Stimulated activated CD4-positive, alpha-beta T cell treated with anti-CD3 and anti-CD28 coated beads, TNF-alpha, amount 100 ng/mL, for 4 hours (primary cell): ENCODE measurements at regions not wholly inside any gene's neighbourhood (a gene's known extent, or its start where the extent isn't known, plus 50 kb on each side); places are given as distances from the start of the nearest gene placed in this dataset.

Experiments used
- DNase-seq, 3 experiments: peaks; one replicate each; pipeline ENCODE4 v3.0.0-alpha.2; 2020; ENCODE audit warnings: low read depth in 3 of 3

GRCh38 chr10:94192974-94193373 is 169.8 kb downstream of the NOC3L start:
- DNase-seq, result no peak

DNA sequence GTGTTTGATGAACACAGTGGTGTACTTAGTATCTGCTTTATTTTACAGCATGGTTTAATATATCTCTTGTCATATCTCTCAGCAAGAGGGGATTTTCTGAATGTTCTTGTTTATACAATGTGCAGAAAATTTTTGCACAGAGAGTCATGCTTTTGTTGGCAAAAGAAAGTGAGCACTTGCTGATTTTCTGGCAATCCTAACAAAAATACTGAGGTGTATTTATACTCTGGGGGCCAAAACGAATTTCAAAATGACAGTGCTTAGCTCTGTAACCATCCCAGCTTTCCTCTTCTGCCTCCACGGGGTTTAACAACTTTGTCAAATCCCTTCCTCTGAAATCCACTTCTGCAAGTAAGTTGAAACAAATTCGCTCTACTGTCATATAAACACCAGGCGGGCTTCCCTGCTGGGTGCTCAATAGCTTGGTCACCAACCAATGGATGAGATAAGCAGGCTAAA is 169.2 kb downstream of the NOC3L start:
- no peak for DNase-seq

DNA sequence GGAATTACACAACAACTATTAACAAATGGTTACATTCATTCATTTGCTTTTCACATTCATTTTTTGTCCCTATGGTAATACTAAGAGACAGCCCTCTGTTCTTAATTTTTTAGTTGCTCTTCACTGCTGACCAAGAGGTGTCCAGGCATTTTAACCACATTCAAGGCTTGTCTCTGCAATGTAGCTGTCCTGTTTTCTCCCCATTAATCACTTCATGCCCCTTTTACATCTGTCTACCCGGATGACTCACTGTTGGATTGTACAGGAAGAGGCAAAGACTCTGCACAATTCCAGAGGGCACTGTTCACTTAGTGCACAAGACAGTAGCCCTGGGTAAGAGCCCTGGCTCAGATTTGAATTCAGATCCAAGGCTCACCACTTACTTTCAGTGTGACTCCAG is 168.5 kb downstream of the NOC3L start:
- DNase-seq, result no peak

GRCh38 chr10:94197241-94197640 is 165.5 kb downstream of the NOC3L start:
- no peak for DNase-seq

GRCh38 chr10:94198324-94198723 is 164.4 kb downstream of the NOC3L start:
- DNase-seq, result no peak

DNA sequence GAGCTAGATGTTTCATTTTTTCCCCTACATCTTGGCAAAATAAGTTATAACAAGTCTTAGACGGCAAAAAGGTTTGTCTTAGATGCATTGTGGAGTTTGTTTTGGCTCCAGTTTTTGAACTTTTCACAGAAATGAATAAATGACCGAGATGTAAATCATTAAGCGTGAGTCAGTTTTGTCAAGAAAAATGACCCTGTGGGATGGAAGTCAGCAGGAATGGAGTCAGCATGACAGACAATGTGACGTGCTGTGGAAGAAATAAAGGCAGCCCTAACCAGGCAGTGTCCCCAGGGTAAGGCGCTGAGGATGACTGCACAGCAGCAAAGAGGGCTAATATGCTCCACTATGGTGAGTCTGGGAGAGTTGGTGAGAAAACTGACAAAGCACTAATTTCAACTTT is 163.2 kb downstream of the NOC3L start:
- no peak for DNase-seq

- no peak for DNase-seq
Measured at GRCh38 chr10:94200146-94200837, 162.4 kb downstream of the NOC3L start.

DNA sequence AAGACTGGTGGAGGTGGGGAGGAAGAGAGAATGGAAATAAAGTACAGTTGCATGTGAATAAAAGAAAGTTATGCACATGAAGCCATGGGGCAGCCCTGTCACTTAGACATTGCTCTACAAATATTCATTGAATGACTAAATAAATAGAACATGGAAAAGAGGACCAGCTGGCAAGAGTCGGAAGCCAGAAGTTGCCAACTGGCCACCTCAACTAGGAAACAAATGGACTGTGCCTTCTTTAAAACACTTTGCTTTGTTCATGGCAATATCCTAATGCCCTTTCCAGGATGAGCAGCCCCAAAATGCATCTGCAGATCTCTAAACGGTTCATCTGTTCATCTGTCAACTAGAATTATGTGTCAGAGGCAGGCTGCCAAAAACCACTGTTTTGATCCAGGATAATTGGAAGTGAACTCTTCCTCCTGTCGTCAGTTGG is 157.3 kb downstream of the NOC3L start:
- DNase-seq, result no peak

DNA sequence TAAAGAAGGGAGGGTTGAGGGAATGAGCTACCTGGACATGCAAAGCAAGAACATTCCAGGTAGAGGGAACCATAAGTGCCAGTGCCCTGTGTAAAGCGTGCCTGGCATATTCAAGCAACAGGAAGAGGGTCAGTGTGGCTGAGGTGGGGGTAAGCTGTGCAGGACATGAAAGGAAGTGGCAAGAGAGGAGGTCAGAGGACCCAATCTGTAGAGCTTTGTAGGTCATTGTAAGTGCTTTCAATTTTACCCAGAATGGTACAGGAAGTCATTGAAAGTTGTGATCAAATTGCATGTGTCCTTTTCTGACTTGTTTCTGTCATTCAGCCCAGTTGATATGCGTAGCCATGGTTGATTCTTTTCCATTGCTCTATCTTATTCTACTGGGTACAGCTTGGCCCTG is 156.6 kb downstream of the NOC3L start:
- DNase-seq, result no peak

DNA sequence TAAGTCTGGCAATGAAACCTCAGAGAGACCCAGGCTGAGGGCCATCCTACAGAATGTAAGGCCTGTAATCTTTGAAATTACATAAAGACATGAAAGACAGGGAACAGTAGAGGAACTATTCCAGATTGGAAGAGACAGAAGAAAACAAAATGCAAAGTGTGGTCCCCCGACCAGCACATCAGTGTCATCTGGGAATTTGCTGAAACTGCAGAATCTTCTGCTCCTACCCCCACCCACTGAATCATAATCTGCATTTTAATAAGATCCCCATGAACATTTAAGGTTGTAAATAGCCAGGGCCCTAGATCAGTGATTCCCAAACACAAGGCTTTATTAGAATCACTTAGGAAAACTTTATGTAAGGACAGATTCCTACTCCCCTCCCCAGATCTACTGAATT is 154.4 kb downstream of the NOC3L start:
- no peak for DNase-seq

- DNase-seq, result no peak
Measured at GRCh38 chr10:94210440-94211168, 152.1 kb downstream of the NOC3L start.

DNA sequence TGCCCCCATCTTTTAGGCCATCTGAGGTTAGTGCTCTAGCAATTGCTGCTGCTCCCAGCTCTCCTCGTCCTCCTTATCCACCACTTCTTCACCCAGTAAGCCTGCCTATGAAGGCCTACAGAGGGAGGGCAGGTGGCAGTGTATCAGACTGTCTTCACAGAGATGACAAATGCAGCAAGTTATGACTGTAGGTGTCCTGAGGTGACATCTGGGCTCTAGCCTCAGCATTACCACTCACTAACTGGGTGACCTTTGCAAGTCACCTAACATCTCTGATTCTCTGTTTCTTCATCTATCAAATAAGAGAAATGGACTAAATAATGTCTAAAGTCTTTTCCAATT is 151.6 kb downstream of the NOC3L start:
- DNase-seq, result no peak

DNA sequence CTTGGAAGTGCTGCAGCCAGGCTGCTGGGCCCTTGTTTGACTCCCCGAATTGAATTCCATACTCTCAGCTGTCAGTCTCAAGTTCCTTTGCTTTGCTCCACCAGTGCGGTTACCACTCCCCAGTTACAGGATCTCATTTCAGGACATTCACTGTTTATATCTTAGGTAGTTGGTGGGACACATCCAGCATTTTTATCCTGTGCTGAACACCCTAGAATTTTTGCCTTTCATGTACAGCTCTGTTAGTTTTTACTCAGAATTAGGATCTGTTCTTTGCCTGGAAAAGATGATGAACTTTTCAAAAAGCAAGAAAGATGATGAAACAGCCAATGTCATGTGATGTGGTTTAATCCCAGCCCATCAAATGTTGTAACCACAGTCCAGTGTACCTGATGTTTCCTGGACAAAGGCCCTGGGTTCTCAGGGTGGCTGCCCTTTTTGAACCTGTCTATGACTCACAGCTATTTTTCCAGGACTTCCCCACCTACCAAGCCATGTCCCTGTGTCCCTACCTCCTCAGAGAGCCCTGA is 149.7 kb downstream of the NOC3L start:
- DNase-seq, result no peak

DNA sequence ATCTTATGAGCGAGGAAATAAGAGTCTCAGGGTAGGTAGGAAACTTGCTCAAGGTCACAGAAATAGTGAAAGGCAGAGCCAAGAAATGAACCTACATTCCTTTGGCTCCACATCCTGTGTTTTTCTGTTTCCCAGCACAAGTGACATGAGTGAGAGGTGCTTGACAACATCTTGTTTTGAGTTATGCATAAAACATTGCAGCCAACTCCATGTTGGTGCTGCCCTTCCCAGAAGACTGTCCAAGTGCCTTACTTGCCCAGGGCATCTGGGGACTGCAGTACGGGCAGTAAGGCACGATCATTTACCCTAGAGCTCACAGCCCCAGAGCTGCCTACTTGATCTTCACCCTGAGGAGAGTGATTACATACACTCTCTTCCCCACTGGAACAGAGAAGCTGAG is 148.8 kb downstream of the NOC3L start:
- DNase-seq, result no peak

DNA sequence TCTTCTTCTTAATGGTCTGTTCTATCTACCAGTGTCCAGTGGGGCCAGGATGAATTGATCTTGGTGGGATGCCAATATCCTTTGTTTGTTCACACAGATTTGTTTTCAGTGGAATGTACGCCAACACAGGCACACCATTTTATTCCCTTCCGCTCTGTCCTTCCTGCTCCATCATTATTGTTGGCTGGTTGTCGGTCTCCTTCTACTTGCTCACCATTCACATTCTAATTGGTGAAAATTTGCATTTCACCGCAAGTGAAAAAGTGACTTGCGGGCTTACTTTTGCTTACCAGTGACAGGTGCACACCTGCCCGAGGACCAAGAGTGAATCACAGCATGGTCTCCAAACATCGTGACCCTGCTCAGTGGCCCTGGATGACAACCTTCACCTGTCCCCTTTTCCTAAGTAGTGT is 148.3 kb downstream of the NOC3L start:
- no peak for DNase-seq

GRCh38 chr10:94216201-94216600 is 146.5 kb downstream of the NOC3L start:
- DNase-seq, result no peak

DNA sequence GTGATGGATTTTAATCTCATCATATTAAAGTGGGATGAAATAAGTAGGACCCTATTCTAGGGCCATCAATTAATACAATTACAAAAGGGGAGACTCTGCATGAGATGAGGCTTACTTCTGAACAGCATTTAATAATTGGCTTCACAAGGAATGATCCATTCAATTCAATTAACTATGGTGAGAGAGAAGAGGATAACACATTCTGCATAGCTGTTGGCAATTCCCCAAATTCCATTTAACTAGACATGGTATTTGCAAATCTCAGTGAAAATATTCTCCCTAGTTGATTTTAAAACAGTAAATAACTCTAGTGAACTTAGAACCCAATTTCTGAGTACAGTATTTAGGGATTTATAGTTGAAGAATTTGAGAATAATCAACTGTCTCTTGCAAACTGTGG is 145.3 kb downstream of the NOC3L start:
- no peak for DNase-seq

DNA sequence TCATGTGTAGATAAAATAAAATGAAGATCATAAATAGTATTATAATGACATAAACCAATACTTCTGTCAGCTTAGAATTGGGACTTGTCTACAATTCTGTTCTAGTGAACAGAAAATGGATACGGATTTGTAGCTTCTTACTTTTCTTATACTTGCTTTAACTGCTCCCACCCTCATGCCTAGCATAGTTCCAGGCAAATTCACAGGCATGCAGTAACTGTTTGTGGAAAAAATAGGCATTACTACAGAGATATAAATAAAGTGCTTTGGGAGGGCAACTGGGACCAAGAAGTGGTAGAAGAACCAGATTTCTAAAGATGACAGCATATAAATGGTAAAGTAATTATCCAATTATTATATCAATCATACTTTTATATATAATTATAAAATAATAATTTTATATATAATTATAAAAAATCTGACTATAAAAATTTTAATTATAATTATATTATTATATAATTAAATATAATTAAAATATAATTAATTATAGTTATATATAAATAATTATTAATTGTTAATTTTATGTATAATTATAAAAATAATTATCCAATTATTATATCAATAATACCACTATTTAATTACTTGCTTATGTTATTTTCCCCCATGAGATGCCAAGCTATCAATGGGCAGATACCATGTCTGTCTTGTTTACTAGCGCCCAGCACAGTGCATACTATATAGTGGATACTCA is 144.1 kb downstream of the NOC3L start:
- DNase-seq, result no peak

- no peak for DNase-seq
Measured at GRCh38 chr10:94219829-94220228, 142.9 kb downstream of the NOC3L start.

DNA sequence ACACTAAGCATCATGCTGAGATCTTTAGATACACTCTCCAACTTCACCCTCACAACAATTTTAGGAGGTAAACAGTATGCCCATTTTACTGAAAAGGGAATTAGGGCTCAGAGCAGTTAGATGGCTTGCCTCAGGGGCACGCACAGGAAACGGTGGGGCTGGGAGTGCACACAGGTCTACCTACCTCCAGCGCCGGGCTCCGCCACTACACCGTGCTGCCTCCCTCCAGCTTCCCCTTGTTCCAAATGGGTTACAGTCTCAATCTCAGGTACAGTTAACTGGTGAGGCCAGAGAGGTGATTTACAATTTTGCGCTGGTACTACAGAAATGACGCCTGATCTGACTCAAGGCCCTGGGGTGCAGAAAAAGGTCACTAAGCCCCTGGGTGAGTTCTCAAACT is 142.0 kb downstream of the NOC3L start:
- DNase-seq, result no peak

DNA sequence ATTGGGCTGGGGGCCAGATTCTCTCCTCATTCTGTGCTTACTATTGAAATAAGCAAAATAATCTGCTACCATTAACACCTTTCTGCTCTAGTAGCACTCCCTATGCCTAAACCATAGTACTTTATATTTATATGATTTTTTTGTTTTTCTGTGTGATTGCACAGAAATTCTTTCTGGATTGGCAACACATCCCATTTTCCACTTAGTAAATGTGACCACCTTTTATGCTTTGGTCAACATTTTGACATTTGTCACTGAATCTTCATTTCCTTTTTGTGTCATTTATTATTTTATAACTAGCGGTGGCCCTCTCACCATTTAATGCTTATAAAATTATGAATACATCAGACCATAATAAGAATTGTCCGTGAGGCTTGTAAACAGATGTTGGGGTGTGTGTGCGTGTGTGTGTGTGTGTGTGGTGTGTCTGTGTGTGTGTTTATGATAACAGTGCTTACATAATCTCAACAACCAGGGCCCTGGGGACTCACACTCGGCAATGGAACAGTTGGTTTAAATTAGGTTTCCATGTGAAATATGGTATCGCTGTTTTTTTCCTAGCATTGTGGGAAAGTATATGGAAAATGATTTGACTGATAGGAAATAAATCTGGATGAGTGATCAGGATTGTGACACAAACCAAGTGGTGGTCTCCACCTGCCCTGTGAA is 138.9 kb downstream of the NOC3L start:
- DNase-seq, result no peak

- no peak for DNase-seq
Measured at GRCh38 chr10:94224656-94225055, 138.1 kb downstream of the NOC3L start.
